Naive B cell (primary cell): ENCODE measurements at regions not wholly inside any gene's neighbourhood (a gene's known extent, or its start where the extent isn't known, plus 50 kb on each side); places are given as distances from the start of the nearest gene placed in this dataset.

Source experiments
- ATAC-seq, 2 donors: fragments of 150-1000 bp; cut with Tn5 transposase; 2 replicates each; pipeline ENCODE4 v1.10.0; 2021; ENCODE audit warnings: low read depth in 2 of 2, mild to moderate bottlenecking in 2 of 2, moderate library complexity in 2 of 2
- DNase-seq: peaks from one replicate; pipeline ENCODE4 v3.0.0; 2022
- H3K27ac Mint-ChIP-seq, 6 donors: one replicate each; pipeline ENCODE4 v1.8.0; 2020 to 2022; ENCODE audit warnings: mild to moderate bottlenecking in 6 of 6, mixed read lengths in 6 of 6, moderate library complexity in 5 of 6, inconsistent platforms in 2 of 6
- H3K27me3 Mint-ChIP-seq, 3 donors: one replicate each; pipeline ENCODE4 v1.8.0; 2021 to 2022; ENCODE audit warnings: mixed read lengths in 3 of 3, mild to moderate bottlenecking in 1 of 3
- H3K36me3 Mint-ChIP-seq, 2 donors: one replicate each; pipeline ENCODE4 v1.8.0; 2020 to 2022; ENCODE audit warnings: mixed read lengths in 2 of 2, inconsistent platforms in 1 of 2, mild to moderate bottlenecking in 1 of 2
- H3K4me1 Mint-ChIP-seq, 3 donors: one replicate each; pipeline ENCODE4 v1.8.0; 2020 to 2022; ENCODE audit warnings: mixed read lengths in 3 of 3, inconsistent platforms in 1 of 3, mild to moderate bottlenecking in 1 of 3, moderate library complexity in 1 of 3
- H3K4me3 Mint-ChIP-seq, 8 donors: one replicate each; pipeline ENCODE4 v1.8.0; 2020 to 2022; ENCODE audit warnings: mild to moderate bottlenecking in 8 of 8, mixed read lengths in 8 of 8, moderate library complexity in 8 of 8, inconsistent platforms in 2 of 8
- H3K9me3 Mint-ChIP-seq, 7 donors: one replicate each; pipeline ENCODE4 v1.8.0; 2020 to 2022; ENCODE audit warnings: mixed read lengths in 7 of 7, mild to moderate bottlenecking in 5 of 7, inconsistent platforms in 2 of 7, moderate library complexity in 1 of 7

DNA sequence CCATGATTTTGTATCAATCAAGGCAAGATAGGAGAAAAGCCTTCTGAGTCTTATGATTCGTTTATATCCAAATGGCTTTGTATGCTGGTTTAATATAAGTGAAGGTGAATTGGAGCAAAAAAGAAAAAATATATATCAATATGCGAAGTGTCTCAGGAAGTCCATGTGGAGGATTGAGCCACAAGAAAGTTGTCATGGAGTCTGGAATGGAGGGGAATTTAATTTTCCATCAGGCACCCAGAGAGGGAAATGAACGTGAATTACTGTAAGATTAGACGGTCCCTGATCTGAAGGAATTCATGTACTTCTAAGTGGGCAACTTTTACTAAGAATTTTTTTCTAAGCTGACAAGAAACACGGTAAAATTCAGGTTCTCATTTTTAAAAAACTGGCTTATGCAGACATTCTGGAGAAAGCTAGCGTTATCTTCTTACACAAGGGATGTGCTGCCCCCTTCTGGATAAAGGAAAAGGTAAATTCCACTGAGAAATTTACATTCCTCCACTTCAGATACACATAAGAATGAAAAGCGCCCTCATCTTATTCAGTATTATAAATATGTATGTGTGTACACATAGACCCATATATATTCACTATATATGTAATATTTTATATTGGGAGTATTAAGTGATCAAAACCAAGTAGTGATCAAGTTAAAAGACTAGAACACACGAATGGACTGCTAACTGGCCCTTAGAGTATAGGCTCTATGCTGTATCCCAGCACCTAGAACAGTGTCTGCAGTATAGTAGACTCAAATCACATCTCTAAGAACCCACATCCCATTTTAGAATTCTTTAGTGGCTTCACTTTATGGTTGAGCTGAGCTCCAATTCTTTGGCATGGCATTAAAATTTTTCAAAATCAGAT lies 289.0 kb upstream of the TFPI start:
- peaks cover 0 to 5% (median 0%) of the 10 kb centered on the region in 7 donors for H3K9me3 Mint-ChIP-seq
- DNase-seq (no peak), ATAC-seq (no peak)
- no peak overlapping the region for H3K27ac Mint-ChIP-seq
- H3K27me3 Mint-ChIP-seq: no peaks in the 10 kb centered on the region
- no peaks in the 10 kb centered on the region for H3K4me1 Mint-ChIP-seq
- H3K4me3 Mint-ChIP-seq: no peak overlapping the region
- H3K36me3 Mint-ChIP-seq: no peaks in the 10 kb centered on the region

DNA sequence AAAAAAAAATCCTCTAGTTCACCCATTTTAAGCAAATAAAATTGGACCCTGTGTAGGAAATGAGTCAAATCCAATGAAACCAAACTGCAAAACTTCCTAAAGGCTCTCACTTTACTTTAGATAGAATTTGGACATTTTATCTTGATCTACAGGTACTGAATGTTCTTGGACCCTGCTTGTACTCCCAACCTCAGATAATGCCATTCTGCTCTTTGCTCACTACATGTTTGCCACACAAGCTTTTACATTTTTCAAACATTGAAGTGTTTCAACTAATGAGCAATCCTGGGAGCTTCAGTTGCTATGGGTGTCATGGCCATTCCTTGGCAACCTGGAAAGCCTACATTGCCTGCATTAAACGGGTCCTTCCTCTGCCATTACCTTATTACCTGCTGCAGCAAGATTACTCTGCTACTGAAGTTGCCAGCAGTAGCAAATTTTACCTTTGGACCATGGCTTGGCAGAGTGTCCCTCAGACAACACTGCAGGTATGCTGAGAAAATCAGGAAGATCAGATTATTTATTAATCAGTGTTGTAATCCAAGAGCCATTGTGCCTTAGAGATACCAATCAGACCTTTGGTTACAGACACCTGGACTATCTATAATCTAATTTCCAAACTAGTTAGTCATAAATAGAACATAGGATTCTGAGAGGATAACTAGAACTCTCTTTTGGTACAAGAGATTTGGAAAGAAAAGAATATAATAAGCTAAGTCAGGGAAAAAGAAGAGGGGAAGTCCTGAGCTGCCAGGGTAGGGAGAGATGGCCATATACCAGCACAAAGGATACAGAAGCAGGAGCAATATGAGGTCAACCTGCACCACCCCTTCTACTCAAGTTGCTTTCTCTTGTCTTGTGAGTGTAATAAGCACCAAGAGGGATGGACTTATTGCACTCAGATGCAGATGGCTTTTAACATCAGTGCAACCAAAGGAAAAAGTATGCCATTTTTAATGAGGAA lies 293.3 kb upstream of the TFPI start:
- Mint-ChIP-seq H3K4me3 (no peak overlapping the region), H3K27me3 (no peaks in the 10 kb centered on the region), H3K36me3 (no peaks in the 10 kb centered on the region), H3K9me3 (peaks cover 0 to 2% (median 0%) of the 10 kb centered on the region in 7 donors), H3K27ac (no peak overlapping the region), H3K4me1 (no peaks in the 10 kb centered on the region)
- ATAC-seq: no peak
- DNase-seq: no peak

DNA sequence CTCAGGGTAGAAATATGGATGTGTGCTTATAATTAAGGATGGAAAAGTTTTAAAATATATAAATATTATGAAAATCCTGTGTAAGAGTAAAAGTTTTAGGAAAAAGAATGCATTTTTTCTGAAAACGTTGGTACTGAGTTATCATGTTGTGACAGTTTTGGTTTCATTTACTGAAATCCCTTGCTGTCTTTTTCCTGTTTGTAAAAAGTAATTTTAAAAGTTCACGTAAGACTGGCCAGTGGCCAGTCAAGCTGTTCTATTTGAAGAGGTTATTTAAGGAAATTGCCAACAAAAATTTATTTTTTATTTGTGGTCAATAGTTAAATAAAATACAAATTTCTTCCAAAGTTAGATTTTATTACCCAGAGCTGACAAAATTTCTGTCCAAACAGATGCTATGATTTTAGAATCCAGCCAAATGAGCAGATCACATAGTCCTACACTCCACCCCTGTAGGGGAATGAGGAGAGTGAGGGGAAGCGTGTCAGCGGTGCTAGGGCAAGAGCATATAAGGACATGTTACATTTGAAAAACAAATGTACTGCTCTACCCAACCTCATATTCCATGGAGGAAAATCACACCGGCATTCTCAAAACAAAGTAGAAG lies 297.8 kb upstream of the TFPI start:
- Mint-ChIP-seq H3K27ac (no peak overlapping the region), H3K4me3 (no peak overlapping the region), H3K9me3 (peaks cover 0 to 4% (median 0%) of the 10 kb centered on the region in 7 donors), H3K36me3 (no peaks in the 10 kb centered on the region), H3K27me3 (no peaks in the 10 kb centered on the region), H3K4me1 (no peaks in the 10 kb centered on the region)
- DNase-seq (no peak), ATAC-seq (no peak)

DNA sequence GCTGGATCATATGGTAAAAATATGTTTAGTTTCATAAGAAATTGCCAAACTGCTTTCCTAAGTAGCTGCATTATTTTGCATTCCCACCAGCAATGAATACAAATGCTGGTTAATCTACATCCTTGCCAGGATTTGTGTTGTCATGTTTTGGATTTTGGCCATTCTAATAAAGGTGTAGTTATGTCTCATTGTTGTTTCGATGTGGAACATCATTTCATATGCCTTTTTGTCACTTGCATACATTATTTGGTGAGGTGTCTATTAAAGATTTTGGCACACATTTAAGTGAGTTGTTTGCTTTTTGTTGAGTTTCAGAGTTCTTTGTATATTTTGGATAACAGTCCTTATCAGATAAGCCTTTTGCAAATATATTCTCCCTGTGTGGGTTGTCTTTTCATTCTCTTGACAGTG lies 299.2 kb upstream of the TFPI start:
- DNase-seq (no peak), ATAC-seq (no peak)
- peaks cover 0 to 4% (median 0%) of the 10 kb centered on the region in 7 donors for H3K9me3 Mint-ChIP-seq
- H3K27ac Mint-ChIP-seq: no peak overlapping the region
- no peaks in the 10 kb centered on the region for H3K36me3 Mint-ChIP-seq
- H3K4me3 Mint-ChIP-seq: no peak overlapping the region
- no peaks in the 10 kb centered on the region for H3K4me1 Mint-ChIP-seq
- H3K27me3 Mint-ChIP-seq: no peaks in the 10 kb centered on the region

DNA sequence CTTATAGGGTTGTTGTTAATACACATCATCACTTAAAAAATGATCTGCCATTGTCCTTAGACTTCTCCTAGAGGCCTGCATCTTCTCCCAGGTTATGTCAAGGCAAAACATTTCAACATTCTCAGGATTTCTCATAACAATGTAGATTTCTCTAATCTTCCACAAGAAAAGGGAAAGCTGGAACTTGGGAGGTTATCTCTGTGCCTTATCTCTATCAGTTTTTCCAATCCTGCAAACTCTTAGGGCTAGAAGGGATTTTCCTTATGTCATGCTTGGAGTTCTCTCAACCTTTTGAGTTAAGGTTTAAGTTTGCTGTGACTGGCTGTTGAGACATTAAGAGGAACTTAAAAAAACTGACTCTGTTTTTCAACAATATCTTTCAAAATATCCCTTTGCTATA lies 300.6 kb upstream of the TFPI start:
- H3K4me3 Mint-ChIP-seq: no peak overlapping the region
- no peak overlapping the region for H3K27ac Mint-ChIP-seq
- peaks cover 0 to 5% (median 0%) of the 10 kb centered on the region in 7 donors for H3K9me3 Mint-ChIP-seq
- DNase-seq: no peak
- no peaks in the 10 kb centered on the region for H3K27me3 Mint-ChIP-seq
- no peaks in the 10 kb centered on the region for H3K36me3 Mint-ChIP-seq
- ATAC-seq: no peak
- no peaks in the 10 kb centered on the region for H3K4me1 Mint-ChIP-seq

DNA sequence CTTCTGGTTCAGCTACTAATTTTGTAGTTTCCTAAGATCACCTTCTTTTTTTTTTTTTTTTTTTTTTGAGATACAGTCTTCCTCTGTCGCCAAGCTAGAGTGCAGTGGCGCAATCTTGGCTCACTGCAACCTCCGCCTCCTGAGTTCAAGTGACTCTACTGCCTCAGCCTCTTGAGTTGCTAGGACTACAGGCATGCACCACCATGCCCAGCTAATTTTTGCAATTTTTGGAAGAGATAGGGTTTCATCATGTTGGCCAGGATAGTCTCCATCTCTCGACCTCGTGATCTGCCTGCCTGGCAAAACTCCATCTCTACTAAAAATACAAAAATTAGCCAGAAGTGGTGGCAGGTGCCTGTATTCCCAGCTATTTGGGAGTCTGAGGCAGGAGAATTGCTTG lies 301.5 kb upstream of the TFPI start:
- Mint-ChIP-seq H3K27me3 (no peaks in the 10 kb centered on the region), H3K9me3 (peaks cover 0 to 5% (median 0%) of the 10 kb centered on the region in 7 donors), H3K4me1 (no peaks in the 10 kb centered on the region), H3K36me3 (no peaks in the 10 kb centered on the region), H3K4me3 (no peak overlapping the region), H3K27ac (no peak overlapping the region)
- ATAC-seq (no peak), DNase-seq (no peak)

DNA sequence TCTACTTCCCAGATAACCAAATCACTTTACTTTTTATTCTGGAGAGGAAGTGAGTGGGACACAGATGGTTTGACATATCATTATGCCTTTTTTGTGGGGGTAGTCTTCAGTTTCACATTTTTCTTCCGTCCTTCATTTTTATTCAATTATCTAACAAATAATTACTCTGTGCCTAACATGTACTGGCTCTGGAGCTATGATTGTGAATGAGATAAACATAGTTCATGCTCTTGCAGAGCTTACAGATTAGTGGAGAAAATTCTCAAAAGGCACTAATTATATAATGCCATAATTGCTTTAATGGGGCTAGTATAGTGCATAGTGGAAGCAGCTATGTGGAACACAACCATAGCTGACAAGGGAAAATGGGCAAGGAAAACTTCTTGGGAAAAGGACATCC lies 303.6 kb upstream of the TFPI start:
- Mint-ChIP-seq H3K36me3 (no peaks in the 10 kb centered on the region), H3K9me3 (peaks cover 0 to 5% (median 0%) of the 10 kb centered on the region in 7 donors), H3K27me3 (no peaks in the 10 kb centered on the region), H3K4me3 (no peak overlapping the region), H3K27ac (no peak overlapping the region), H3K4me1 (no peaks in the 10 kb centered on the region)
- ATAC-seq: no peak
- no peak for DNase-seq

DNA sequence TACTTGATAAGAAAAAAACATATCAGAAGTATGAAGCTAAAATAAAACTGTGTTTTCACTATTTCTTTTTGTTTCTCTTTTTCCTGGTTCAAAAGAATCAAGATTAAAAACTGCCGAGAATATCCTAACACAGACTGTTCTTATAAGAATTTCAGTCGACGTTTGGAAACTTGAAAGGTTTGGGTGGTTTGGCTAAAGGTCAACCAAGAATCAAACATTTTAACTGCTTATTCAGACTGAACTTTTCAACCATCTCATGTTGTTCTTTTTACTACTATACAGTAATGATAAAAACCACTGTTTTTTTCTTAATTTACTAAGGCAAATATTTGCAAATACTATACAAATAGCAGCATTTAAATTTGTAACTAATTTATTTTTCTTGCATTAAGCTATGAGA lies 308.5 kb upstream of the TFPI start:
- DNase-seq: no peak
- no peak overlapping the region for H3K4me3 Mint-ChIP-seq
- no peaks in the 10 kb centered on the region for H3K36me3 Mint-ChIP-seq
- ATAC-seq: no peak
- no peaks in the 10 kb centered on the region for H3K4me1 Mint-ChIP-seq
- no peaks in the 10 kb centered on the region for H3K27me3 Mint-ChIP-seq
- H3K27ac Mint-ChIP-seq: no peak overlapping the region
- peaks cover 0 to 9% (median 8%) of the 10 kb centered on the region in 7 donors for H3K9me3 Mint-ChIP-seq

DNA sequence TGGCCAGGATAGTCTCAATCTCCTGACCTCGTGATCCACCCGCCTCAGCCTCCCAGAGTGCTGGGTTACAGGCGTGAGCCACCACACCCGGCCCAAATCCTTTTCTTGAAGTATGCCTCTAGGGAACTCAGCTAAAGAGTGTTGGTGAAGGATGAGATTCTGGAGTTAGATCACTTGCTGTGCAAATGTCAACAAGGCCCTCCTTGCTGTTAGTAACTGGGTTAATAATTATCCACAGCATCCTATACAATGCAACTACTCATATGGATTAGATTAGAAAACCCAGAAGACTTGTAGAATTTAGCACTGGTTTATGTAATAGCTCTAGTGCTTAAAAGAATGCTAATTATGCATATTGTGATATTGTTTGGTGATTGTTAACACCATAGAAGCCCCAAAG lies 310.8 kb upstream of the TFPI start:
- Mint-ChIP-seq H3K36me3 (peaks cover 0 to 14% of the 10 kb centered on the region in 2 donors), H3K4me3 (no peak overlapping the region), H3K27ac (no peak overlapping the region), H3K9me3 (peaks cover 0 to 24% (median 18%) of the 10 kb centered on the region in 7 donors), H3K27me3 (no peaks in the 10 kb centered on the region), H3K4me1 (no peaks in the 10 kb centered on the region)
- no peak for DNase-seq
- ATAC-seq: no peak

DNA sequence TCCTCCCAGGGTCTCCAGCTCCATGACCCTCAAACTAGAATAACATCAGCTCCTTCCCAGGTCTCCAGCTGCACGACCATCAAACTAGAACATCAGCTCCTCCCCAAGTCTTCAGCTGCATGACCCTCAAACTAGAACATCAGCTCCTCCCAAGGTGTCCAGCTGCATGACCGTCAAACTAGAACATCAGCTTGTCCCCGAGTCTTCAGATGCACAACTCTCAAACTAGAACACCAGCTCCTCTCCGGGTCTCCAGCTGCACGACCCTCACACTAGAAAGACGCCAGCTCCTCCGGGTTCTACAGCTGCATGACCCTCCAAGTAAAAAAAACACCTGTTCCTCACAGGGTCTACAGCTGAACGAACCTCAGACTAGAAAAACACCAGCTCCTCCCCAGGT lies 312.9 kb upstream of the TFPI start:
- H3K9me3 Mint-ChIP-seq: peaks cover 0 to 24% (median 18%) of the 10 kb centered on the region in 7 donors
- no peak for DNase-seq
- H3K36me3 Mint-ChIP-seq: peaks cover 0 to 14% of the 10 kb centered on the region in 2 donors
- no peaks in the 10 kb centered on the region for H3K4me1 Mint-ChIP-seq
- no peak overlapping the region for H3K4me3 Mint-ChIP-seq
- H3K27ac Mint-ChIP-seq: no peak overlapping the region
- no peak for ATAC-seq
- no peaks in the 10 kb centered on the region for H3K27me3 Mint-ChIP-seq

DNA sequence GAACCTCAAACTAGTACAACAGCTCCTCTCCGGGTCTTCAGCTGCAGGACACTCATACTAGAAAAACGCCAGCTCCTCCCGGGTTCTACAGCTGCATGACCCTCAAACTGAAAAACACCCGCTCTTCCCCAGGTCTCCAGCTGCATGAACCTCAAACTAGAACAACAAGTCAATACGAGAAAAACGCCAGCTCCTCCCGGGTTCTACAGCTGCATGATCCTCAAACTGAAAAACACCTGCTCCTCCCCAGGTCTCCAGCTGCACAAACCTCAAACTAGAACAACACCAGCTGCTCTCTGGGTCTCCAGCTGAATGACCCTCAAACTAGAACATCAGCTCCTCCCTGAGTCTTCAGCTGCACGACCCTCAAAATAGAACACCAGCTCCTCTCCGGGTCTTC lies 315.0 kb upstream of the TFPI start:
- Mint-ChIP-seq H3K27ac (no peak overlapping the region), H3K4me3 (no peak overlapping the region), H3K9me3 (peaks cover 0 to 26% (median 18%) of the 10 kb centered on the region in 7 donors), H3K36me3 (peaks cover 0 to 14% of the 10 kb centered on the region in 2 donors), H3K4me1 (no peaks in the 10 kb centered on the region), H3K27me3 (no peaks in the 10 kb centered on the region)
- ATAC-seq (no peak), DNase-seq (no peak)

DNA sequence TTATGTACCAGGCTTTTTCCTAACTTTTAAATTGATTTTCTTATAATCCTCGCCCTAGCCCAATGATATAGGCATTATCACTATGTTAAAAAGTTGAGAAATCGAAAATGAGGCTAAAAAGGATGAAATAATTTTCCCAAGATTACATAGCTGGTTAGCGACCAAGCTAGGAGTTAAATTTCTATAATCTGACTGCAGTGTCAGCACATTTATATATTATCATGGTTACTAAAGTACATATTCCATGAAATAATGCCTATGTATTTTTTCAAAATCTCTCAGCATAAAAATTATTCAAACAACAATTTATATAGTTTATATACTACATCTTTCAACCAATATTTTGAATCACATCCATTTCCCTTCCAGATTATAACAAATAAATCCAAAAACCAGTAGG lies 317.3 kb upstream of the TFPI start:
- H3K4me3 Mint-ChIP-seq: no peak overlapping the region
- no peak for DNase-seq
- peaks cover 0 to 14% of the 10 kb centered on the region in 2 donors for H3K36me3 Mint-ChIP-seq
- ATAC-seq: no peak
- H3K9me3 Mint-ChIP-seq: peaks cover 0 to 33% (median 16%) of the 10 kb centered on the region in 7 donors
- H3K27me3 Mint-ChIP-seq: no peaks in the 10 kb centered on the region
- no peak overlapping the region for H3K27ac Mint-ChIP-seq
- no peaks in the 10 kb centered on the region for H3K4me1 Mint-ChIP-seq

DNA sequence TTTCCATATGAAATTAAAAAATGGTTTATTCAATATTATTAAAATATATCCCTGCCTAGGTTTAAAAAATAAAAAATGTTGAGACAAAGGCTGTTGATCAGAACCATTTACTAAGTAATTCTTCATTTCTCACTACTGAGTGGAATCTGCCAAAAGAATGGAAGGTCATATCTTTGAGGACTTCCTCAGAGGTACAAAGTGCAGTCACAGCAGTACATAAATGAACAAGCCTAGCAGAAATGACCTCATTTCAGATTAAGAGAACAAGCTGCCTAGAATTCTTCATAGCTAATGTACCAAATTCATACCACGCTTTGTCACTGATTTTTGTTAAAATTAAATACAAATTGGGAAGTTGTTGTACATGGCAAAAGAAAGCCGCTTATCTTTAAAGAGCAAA lies 318.9 kb upstream of the TFPI start:
- DNase-seq (no peak), ATAC-seq (no peak)
- no peak overlapping the region for H3K27ac Mint-ChIP-seq
- H3K4me3 Mint-ChIP-seq: no peak overlapping the region
- no peaks in the 10 kb centered on the region for H3K27me3 Mint-ChIP-seq
- peaks cover 0 to 26% (median 8%) of the 10 kb centered on the region in 7 donors for H3K9me3 Mint-ChIP-seq
- peaks cover 0 to 14% of the 10 kb centered on the region in 2 donors for H3K36me3 Mint-ChIP-seq
- H3K4me1 Mint-ChIP-seq: no peaks in the 10 kb centered on the region
